ENCODE measurements at regions not wholly inside any gene's neighbourhood (a gene's known extent, or its start where the extent isn't known, plus 50 kb on each side); places are given as distances from the start of the nearest gene placed in this dataset.

GRCh38 chr5:74382123-74382855 lies 258.2 kb downstream of the ENC1 start:
- TF ChIP-seq POLR2A (IDR thresholded peaks at IDR 0.05) (no peak), CTCF (IDR thresholded peaks at IDR 0.05) (no peak), EP300 (IDR thresholded peaks at IDR 0.05) (no peak)

Data from ovary (tissue), 3 donors.